Kasumi-1 (cell line): ENCODE measurements at regions not wholly inside any gene's neighbourhood (a gene's known extent, or its start where the extent isn't known, plus 50 kb on each side); places are given as distances from the start of the nearest gene placed in this dataset.

Experiments
- DNase-seq, 2 experiments: peaks; one replicate each; lab custom pipeline; 2025; lab: John Stamatoyannopoulos, UW

DNA sequence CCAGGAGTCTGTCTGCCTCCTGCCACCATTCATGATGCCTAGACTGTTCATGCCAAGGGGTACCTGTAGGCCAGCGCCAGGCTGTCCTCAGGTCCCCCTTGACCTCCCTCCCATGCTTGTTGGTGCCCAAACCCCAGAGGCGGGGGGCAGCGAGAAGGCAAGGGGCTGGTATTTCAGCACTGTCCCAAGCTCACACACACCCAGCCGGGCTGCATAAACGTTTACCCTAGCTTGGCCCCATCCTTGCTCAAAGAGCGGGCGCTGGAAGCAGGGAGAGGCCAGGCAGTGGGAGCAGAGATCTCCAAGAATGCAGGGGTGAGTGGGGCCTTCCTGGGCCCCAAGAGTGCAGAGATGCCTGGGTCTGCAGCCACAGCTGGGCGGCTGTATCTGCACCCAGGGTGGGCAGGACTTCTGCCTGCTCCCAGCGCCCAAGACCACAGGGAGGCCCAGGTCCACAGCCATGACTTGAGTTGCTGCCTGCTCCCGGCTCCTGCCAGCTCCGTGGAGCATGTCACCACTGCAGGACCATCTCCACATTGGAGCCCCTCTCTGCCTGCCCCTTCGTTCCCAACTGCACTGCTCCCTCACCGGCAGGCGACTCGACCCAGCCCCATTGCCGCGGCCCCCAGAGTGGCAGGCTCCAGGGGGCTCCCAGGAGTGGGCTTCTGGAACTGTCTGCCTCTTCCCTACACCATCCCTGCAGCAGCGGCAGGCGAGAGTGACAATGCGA is 616.6 kb downstream of the METTL4 start:
- no peak for DNase-seq

DNA sequence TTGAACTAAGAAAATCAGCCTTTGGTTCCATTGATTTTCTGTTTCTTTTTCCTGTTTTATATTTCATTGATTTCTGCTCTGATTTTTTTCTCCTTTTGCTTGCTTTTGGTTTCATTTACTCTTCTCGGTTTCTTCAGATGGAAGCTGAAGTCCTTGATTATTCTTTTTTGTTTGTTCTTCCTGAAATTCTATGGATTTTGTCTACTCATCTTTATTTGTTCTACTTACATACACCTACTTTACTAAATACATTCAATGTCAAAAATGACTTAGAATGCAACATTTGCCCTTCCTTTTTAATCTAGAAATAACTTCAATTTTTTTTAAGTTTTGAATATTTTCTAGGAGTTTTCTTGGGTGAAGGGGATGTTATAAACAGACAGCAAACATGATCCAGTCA is 612.5 kb downstream of the METTL4 start:
- DNase-seq: no peak

DNA sequence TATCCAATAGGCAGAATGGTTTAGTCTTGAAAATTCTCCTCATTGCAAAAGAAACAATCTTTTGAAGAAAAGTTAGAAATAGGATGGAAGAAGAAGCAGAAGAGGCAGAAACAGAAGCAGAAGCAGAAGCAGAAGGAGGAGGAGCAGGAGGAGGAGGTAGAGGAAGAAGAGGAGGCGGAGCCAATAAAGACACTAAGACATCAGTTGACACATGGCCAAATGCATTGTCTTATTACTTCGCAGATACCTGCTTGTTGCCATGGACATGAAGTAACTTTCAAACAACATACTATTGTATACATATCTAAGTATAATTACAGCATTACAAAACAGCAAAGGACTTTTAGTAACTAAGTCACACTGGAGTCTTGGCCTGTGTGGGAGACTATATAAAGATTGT is 606.3 kb downstream of the METTL4 start:
- peak; percentile 8 to 10 for DNase-seq

DNA sequence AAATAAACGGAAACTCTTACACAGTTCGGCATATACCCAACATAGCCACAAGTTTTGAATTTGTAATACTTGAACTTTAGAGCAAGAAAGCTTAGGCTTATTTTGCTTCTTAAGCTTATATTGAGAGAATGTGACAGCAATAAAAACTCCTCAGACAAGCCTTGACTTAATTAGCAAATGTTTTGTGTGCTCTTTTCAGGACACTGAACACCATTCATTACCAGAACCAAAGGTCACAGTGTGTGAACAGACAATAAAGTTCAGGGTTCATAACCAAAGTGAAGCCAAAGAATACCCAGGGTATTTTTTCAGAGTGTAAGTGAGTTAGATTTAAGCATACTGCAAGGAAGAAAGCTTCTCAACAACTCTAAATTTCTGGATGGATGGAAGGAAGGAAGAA is 605.8 kb downstream of the METTL4 start:
- DNase-seq: no peak

DNA sequence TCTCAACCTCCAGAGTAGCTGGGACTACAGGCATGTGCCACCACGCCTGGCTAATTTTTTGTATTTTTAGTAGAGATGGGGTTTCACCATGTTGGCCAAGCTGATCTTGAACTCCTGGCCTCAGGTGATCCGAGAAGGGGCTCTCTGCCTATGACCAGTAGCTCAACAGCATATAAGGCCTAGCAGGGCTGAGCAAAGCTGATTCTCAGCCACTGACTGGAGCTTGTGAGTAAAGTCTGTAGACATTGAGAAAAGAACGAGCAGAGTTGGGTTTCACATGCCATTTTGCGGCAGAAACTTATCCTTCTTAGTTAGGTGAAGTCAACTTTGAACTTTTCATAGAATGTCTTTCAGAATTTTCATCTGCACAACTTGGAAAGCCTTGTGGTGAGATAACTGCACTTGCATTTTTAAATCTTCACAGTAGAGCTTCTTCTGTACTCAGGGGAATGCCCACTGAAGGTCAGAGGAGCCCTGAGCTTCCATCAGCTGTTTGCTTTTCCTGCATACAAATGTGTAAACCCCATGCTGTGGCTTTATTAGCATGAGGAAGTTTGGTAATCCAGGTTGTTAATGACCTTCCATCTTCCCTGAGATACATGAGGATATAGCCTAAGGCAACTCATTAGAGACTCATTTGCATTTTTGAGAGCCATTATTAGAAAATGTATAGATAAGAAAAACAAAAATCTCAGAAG is 602.4 kb downstream of the METTL4 start:
- no peak for DNase-seq

DNA sequence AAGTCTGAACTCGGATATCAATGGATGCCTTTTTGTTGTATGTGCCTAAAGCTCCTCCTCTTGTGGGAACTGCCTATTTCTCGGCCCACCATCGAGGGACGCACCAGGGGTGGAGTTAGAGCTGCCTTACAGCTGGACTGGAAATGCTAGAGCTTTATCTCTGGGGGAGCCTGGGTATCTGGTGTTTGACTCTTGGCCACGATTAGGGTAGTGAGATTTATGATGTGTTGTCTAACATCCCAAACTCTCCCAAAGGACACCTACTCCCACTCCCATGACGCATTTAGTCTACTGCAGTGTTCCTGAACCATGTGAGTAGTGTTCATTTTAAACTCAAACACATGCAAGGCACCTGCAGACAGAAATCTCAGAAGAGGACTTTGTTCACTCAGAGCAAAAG is 594.8 kb downstream of the METTL4 start:
- DNase-seq: no peak

DNA sequence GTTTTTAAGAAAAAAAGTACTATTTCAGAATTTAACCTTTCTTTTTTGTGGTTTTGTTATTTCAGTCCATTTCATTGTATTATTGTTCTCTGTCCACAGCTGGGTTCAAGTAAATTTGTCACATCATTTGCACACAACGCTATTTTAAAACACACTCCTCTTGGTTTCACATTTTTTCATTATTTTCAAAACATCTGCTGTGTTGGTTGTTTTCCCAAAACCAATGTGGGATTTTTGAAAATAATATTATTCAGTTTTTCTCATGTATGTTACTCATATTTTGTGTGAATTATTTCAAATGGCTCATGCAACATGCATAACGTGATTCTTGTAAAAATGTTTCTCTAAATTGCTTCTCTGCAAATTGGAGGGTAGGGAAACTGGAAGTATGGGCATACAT is 589.2 kb downstream of the METTL4 start:
- no peak for DNase-seq

DNA sequence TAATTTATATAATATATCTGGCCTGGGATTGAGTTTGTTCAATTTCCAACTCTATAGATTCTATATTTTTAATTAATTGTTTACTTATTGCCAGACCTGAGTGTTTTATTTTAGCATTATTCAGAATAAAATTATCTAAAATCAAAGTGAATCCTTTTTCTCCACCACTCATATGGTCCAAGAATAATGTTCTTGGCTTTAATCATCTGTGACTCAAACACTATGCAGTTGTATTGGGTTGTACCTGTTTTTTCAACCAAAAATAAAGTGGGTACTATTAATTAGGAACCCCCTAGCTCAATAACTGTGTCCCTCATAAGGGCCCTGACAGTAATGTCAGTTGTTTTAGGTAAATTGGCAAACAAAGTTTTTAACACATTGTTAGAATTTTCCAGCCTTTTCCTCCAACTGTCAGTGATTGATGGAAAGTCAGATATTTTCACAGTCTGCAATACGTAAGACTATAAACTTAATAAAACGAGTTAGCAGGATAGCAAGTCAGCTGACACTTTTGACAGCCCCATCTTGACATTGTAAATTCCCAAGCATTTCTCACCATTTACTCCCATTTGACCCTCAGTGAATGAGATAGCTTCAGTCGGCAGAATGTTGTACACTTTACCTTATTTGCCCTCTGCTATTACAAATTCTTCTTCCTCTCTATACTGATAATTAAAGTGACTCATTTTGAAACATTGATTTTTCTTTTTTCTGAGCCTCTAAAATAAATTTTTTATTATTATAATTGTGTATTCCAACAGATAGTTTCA is 587.4 kb downstream of the METTL4 start:
- DNase-seq: no peak

DNA sequence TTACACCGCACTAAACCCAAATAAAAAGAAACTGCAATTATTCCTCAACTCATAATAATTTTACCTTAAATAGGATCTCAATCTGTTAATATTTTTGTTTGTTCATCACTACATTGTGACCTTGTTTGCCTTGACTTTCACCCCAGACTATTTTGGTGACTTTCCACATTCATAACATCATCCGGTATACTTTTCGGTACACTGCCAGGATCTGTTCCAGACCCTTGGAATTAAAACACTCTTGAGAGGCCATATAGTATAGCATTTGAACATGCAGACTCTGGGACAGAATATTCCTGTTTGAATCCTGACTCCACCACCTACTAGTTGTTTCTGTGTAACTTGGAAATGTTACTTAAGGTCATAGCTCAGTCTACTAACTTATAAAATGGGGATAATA is 577.4 kb downstream of the METTL4 start:
- no peak for DNase-seq

DNA sequence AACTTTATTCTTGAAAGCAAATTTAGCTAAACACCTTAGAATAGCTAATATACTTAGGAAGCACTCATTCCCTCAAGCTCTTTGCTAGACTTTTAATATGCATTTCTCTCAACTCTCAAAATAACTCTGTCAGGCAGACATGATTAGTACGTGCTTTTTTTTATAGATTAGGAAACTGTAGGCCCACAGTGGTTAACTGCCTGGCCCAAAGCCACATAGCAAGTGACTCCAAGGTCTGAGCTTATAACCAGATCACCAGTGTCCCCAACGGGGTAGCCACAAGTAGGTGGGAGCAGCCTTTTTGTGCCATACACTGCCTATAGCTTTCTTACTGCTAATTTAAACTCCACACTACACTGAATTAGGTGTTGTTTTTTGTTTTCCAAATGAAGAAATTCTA is 576.8 kb downstream of the METTL4 start:
- peak; percentile 14 for DNase-seq

DNA sequence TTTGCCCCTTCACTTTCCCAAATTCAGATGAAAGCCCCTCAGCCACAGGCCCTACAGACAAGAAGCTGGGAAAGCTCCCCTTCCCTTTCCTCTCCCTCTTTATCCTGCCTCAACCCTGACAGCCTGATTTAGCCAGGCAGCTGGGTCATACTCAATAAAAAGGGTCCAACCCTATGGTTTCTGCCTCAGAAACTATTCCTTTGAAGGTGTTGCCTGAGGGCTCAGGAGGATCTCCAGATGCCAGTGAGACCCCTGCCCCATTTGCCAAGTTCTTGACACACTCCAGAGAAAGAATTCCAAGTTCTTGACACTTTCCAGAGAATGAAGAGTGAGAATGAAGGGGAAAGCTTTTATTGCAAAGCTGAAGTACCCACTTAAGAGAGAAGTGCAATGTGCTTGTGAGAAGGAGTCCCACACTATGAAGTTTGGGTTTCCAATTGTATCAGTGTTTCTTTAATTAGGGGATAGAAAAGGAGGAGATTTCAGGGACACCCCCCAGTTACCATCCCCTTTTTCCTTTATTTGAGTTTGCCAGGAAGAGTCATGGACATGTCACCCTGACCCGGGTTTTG is 576.2 kb downstream of the METTL4 start:
- DNase-seq: peak in 1 of 2 experiments; percentile 29

DNA sequence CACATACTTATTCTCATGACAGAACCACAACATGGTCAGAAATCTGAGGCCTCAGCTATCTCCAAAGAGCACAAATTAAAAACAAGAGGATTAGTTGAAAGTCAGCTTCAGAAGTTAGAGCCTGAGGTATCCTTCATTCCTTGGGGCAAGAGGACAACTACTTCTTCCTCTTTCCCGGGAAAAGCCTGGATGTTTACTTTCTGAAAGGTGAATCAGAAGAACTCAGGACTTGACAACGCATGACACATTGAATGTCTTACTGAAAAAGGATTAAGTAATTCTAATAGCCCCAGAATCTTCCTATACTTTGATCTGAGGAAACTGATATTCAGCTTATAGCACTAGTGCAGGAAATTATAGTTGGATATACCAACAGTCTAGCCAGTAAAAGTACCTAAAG is 573.2 kb downstream of the METTL4 start:
- no peak for DNase-seq

DNA sequence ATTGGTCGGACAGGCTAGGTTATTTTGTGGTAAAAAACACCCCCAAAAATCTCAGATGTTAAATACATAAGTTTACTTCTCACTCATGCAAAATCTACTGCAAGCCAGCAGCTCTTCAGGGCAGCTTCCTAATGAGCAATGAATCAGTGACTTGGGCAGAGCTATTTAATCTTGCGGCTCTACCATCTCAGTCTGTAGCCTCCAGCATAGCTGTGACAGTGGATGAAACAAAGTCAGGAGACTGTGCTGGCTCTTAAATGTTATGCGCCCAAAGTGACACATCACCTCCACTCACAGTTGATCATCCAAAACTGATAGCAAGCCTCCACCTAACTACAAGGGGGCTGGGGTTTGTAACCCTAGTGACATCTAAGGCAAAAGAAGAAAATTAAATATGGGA is 571.9 kb downstream of the METTL4 start:
- no peak for DNase-seq

DNA sequence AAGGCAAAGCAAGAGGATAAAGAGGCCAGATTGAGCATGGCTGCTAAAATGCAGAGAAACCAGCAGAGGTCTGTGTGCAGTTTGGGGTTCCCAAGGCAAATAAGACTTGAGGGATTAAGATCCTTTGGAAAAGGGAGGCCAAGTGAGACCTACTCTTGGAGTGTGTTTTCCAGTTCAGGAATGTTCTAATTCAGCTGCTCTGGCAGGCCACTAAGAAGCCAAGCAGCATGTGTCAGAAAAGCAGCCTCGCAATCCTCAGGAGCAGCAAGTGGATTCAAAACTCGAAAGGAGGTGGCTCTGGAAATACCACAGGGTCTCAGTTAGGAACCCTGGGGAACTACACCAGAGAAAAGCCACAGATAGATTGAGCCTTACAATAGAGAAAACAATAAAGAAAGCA is 569.2 kb downstream of the METTL4 start:
- DNase-seq: peak in 1 of 2 experiments; percentile 27

DNA sequence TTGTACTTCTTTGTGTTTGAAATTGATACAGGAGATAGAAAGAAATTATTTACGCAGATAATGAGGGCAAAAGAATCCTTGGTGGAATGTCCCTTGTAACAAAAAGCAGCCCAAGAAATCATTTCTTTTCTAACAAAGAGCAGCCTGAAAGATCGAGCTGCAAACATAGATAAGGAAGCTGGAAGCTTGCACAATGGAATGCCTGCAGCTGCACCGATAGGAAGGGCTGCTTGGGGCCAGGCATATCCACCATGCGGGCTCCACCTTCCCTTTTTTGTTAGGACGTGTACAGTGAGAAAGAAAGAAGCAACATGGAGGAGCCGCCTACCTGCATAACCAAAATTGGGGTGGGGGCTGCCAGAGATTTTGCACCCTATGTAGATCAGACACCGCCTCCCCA is 568.7 kb downstream of the METTL4 start:
- peak; percentile 61 to 65 for DNase-seq

DNA sequence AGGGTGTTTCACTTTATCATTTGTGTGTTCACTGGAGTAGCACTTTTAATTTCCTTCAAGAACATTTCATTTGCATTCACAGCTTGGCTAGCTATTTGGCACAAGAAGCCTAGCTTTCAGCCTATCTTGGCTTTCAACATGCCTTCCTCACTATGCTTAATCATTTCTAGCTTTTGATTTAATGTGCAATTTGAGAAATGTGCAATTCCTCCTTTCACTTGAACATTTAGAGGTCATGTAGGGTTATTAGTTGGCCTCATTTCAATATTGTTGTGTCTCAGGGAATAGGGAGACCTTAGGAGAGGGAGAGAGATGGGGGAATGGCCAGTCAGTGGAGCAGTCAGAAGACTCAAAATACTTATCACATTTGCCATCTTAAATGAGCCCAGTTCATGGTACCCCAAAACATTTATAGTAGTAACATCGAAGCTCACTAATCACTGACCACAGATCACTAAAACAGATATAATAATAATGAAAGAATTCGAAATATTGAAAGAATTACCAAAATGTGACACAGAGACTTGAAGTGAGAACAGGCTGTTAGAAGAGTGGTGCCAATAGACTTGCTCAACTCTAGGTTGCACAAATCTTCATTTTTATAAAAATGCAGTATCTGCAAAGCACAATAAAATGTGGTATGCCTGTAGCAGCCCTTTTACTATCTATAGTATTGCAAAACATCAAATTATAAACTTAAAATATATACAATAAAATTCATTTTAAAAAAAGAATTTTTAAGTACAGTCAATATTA is 561.2 kb downstream of the METTL4 start:
- DNase-seq: no peak

DNA sequence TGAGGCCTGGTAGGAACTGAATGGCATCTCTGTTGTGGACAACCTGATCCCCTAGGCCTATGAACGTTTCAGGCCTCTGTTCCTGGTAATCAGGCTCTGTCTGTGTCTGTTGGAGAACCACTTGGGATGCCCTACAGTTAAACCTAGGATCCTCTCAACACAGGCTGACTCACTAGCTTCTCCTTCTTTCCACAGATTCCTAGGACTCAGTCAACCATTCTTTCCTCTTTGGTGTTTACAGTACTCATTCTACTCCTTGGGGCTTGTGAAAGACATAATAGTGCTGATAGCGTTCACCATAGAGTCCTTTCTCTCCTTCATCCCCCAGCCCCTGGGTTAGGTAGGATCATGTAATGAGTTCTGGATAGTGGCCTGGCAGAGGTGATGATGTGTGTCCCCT is 544.3 kb downstream of the METTL4 start:
- DNase-seq: no peak

DNA sequence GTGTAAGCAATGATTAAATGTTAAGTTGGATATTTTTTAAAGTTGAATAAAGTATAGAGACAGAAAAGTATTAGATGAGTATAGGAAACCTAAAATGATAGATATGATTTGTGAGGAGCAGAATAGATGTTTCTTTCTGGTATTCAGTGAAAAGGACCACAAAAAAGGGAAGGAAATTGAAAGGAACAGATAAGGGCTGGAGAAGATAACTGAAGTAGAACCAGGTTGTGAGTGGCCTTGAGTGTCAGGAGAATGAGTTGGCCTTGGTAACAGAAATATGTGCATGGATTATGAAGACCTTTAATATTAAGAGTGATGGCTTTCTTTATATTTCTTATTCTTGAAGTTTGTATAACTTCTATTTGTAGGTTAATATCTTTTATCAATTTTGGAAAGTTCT is 543.5 kb downstream of the METTL4 start:
- peak; percentile 19 to 21 for DNase-seq

DNA sequence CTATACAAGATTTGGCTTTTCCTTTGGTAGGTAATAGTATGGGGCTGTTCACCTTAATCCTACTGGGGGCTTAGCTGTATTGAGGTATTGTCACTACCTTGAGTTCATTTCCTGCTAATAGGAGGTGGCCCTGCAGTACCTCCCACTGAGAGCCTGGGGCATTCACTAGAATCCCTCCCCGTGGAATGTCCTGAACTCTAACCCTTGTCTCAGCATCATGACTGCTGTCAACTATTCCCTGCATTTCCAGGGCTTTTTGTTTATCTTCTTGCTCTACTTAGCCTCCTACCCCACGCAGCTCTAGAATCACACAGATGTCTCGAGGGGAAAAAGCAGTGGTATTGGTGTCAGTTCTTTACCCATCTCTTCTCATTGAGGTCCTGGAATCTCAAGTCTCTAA is 542.3 kb downstream of the METTL4 start:
- DNase-seq: no peak

DNA sequence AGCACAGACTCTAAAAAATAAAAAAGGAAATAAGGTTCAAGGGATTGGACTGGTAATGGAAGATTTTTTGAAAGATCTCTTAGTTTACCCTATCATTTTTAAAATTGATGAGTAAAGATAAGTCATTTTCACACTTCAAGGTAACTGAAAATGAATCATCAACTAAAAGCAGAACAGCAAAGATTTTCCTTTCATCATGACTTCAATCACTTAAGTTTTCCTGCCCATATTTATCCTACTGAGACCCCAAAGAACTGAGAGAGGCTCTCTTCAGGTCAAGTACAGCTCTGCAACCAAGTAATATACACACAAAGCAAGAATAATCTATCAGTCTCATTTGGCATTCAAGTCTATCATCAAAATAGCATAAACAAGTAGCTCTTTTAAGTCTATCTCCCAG is 540.7 kb downstream of the METTL4 start:
- no peak for DNase-seq

DNA sequence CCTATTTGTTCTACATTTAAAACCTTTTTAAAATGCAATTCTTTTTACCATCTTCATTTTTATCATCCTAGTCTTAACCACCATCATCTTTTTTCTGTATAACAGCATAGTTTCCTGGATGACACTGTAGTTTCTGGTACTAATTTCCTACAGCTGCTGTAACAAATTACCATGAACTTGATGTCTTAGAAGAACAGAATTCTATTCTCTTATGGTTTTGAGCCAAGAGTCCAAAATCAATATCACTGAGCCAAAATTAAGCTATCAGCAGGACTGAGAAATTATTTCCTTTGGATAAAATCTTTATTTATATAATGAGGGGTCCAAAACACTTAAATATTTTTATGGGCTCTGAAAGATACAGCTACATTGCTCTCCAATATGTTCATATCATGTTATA is 539.3 kb downstream of the METTL4 start:
- no peak for DNase-seq

DNA sequence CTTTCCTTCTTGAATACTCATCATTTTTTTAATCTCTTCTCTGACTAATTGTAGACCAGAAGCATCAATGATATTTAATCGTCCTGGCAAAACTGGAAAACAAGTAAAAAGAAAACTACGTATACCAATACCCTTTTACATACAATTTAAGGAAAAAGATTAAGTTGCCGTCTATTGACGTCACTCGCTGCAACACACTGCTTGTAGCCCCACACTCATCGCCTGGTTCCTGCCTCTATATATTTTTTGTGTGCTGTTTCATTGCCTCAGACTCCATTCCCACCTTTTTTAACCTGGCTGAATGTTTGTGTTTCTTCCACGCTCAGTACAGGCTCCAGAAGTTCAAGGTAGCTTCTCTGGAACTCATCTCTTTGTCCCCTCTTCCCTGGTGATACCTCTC is 536.2 kb downstream of the METTL4 start:
- DNase-seq: no peak
